WTC11 (cell line): ENCODE measurements at regions not wholly inside any gene's neighbourhood (a gene's known extent, or its start where the extent isn't known, plus 50 kb on each side); places are given as distances from the start of the nearest gene placed in this dataset.

ENCODE experiments used
- AFF4 ChIP-seq: sonication (generic); formaldehyde crosslinking; IDR thresholded peaks from 2 replicates; pipeline ENCODE4 v1.8.1; 2023; ENCODE audit warnings: mild to moderate bottlenecking, missing genetic modification reagents, borderline replicate concordance
- ATF2 ChIP-seq: sonication (generic); formaldehyde crosslinking; IDR thresholded peaks from 2 replicates; pipeline ENCODE4 v1.8.1; 2022; ENCODE audit warnings: low read depth, missing genetic modification reagents, borderline replicate concordance
- CREB1 ChIP-seq: sonication (generic); formaldehyde crosslinking; IDR thresholded peaks from 2 replicates; pipeline ENCODE4 v1.8.0; 2023; ENCODE audit warnings: mild to moderate bottlenecking, missing genetic modification reagents
- CTCF ChIP-seq: fragments of 200-600 bp; IDR thresholded peaks from 2 replicates; pipeline ENCODE4 v1.8.0; 2022; ENCODE audit warnings: antibody characterized with exemption
- ESRRA ChIP-seq: sonication (generic); formaldehyde crosslinking; IDR thresholded peaks from 2 replicates; pipeline ENCODE4 v1.8.1; 2022; ENCODE audit warnings: mild to moderate bottlenecking, missing genetic modification reagents, borderline replicate concordance
- GABPB1 ChIP-seq: sonication (generic); formaldehyde crosslinking; IDR thresholded peaks from 2 replicates; pipeline ENCODE4 v1.8.1; 2023; ENCODE audit warnings: mild to moderate bottlenecking, missing genetic modification reagents
- HMGXB4 ChIP-seq: sonication (generic); formaldehyde crosslinking; IDR thresholded peaks from 2 replicates; pipeline ENCODE4 v1.8.1; 2023; ENCODE audit warnings: mild to moderate bottlenecking, moderate library complexity, missing genetic modification reagents
- JUN ChIP-seq: sonication (generic); formaldehyde crosslinking; IDR thresholded peaks from 2 replicates; pipeline ENCODE4 v1.8.0; 2023; ENCODE audit warnings: mild to moderate bottlenecking, missing genetic modification reagents
- MAX ChIP-seq: sonication (generic); formaldehyde crosslinking; IDR thresholded peaks from 2 replicates; pipeline ENCODE4 v1.8.0; 2022; ENCODE audit warnings: mild to moderate bottlenecking, missing genetic modification reagents
- MLX ChIP-seq: sonication (generic); formaldehyde crosslinking; IDR thresholded peaks from 2 replicates; pipeline ENCODE4 v1.8.1; 2023; ENCODE audit warnings: mild to moderate bottlenecking, missing genetic modification reagents, moderate library complexity
- TEAD4 ChIP-seq: sonication (generic); formaldehyde crosslinking; IDR thresholded peaks from 2 replicates; pipeline ENCODE4 v1.8.0; 2022; ENCODE audit warnings: mild to moderate bottlenecking, missing genetic modification reagents
- ZNF232 ChIP-seq: sonication (generic); formaldehyde crosslinking; IDR thresholded peaks from 2 replicates; pipeline ENCODE4 v1.8.0; 2022; ENCODE audit warnings: mild to moderate bottlenecking, missing genetic modification reagents

- no peak for TF ChIP-seq CTCF
- no peak for TF ChIP-seq ESRRA (CRISPR knock-in tag)
- TF ChIP-seq TEAD4 (CRISPR knock-in tag), result no peak
- no peak for TF ChIP-seq HMGXB4 (CRISPR knock-in tag)
- no peak for TF ChIP-seq GABPB1
- no peak for TF ChIP-seq AFF4 (CRISPR knock-in tag)
- no peak for TF ChIP-seq ZNF232 (CRISPR knock-in tag)
- TF ChIP-seq MAX (CRISPR knock-in tag), result no peak
- no peak for TF ChIP-seq ATF2 (CRISPR knock-in tag)
- no peak for TF ChIP-seq MLX (CRISPR knock-in tag)
- TF ChIP-seq CREB1 (CRISPR knock-in tag), result no peak
- no peak for TF ChIP-seq JUN (CRISPR knock-in tag)
These were observed 55.9 kb upstream of the APCDD1 start for GRCh38 chr18:10398571-10398970.
